ENCODE measurements at regions not wholly inside any gene's neighbourhood (a gene's known extent, or its start where the extent isn't known, plus 50 kb on each side); places are given as distances from the start of the nearest gene placed in this dataset.

- DNase-seq (ENCODE audit: low spot score), result no peak
Observed at GRCh38 chr20:39911497-39911896, 777.5 kb downstream of the MAFB start.

- no peak for DNase-seq (ENCODE audit: low spot score)
Observed at GRCh38 chr20:39910536-39910935, 778.5 kb downstream of the MAFB start.

- DNase-seq (ENCODE audit: low spot score), result no peak
Observed at GRCh38 chr20:39909447-39909846, 779.6 kb downstream of the MAFB start.

GRCh38 chr20:39904476-39905112 lies 784.4 kb downstream of the MAFB start:
- no peak for DNase-seq (ENCODE audit: low spot score)

GRCh38 chr20:39903806-39904465 lies 785.1 kb downstream of the MAFB start:
- DNase-seq (ENCODE audit: low spot score), result peak; percentile 13

GRCh38 chr20:39899881-39900280 lies 789.2 kb downstream of the MAFB start:
- DNase-seq (ENCODE audit: low spot score), result no peak

- DNase-seq (ENCODE audit: low spot score), result no peak
Observed at GRCh38 chr20:39898467-39898852, 790.6 kb downstream of the MAFB start.

- no peak for DNase-seq (ENCODE audit: low spot score)
Observed at GRCh38 chr20:39897781-39898466, 791.1 kb downstream of the MAFB start.

GRCh38 chr20:39897058-39897457 lies 792.0 kb downstream of the MAFB start:
- DNase-seq (ENCODE audit: low spot score), result no peak

GRCh38 chr20:39894067-39894466 lies 795.0 kb downstream of the MAFB start:
- DNase-seq (ENCODE audit: low spot score), result no peak

- DNase-seq (ENCODE audit: low spot score), result no peak
Observed at GRCh38 chr20:39893003-39893685, 795.9 kb downstream of the MAFB start.

- no peak for DNase-seq (ENCODE audit: low spot score)
Observed at GRCh38 chr20:39890697-39891096, 798.3 kb downstream of the MAFB start.

- no peak for DNase-seq (ENCODE audit: low spot score)
Observed at GRCh38 chr20:39888310-39888709, 800.7 kb downstream of the MAFB start.

GRCh38 chr20:39886650-39887190 lies 802.3 kb downstream of the MAFB start:
- DNase-seq (ENCODE audit: low spot score), result no peak

- no peak for DNase-seq (ENCODE audit: low spot score)
Observed at GRCh38 chr20:39885975-39886649, 802.9 kb downstream of the MAFB start.

- no peak for DNase-seq (ENCODE audit: low spot score)
Observed at GRCh38 chr20:39882806-39883205, 806.2 kb downstream of the MAFB start.

GRCh38 chr20:39880890-39881289 lies 808.1 kb downstream of the MAFB start:
- no peak for DNase-seq (ENCODE audit: low spot score)

GRCh38 chr20:39879296-39879695 lies 809.7 kb downstream of the MAFB start:
- no peak for DNase-seq (ENCODE audit: low spot score)

GRCh38 chr20:39878809-39879208 lies 810.2 kb downstream of the MAFB start:
- DNase-seq (ENCODE audit: low spot score), result no peak

- DNase-seq (ENCODE audit: low spot score), result no peak
Observed at GRCh38 chr20:39878320-39878719, 810.7 kb downstream of the MAFB start.

GRCh38 chr20:39877788-39878187 lies 811.2 kb downstream of the MAFB start:
- no peak for DNase-seq (ENCODE audit: low spot score)

Data from cerebellar cortex (tissue), 1 donor.